ENCODE measurements at regions not wholly inside any gene's neighbourhood (a gene's known extent, or its start where the extent isn't known, plus 50 kb on each side); places are given as distances from the start of the nearest gene placed in this dataset.

- H3K27ac Mint-ChIP-seq = no peak overlapping the region
- H3K27me3 Mint-ChIP-seq = peaks cover 22% of the 10 kb centered on the region
- peaks cover 6% of the 10 kb centered on the region for H3K36me3 Mint-ChIP-seq
- no peak for ATAC-seq
- no peaks in the 10 kb centered on the region for H3K4me1 Mint-ChIP-seq
- peaks cover 3% of the 10 kb centered on the region for H3K9me3 Mint-ChIP-seq
- H3K4me3 Mint-ChIP-seq = no peak overlapping the region
These were observed 72.0 kb upstream of the ODC1 start for GRCh38 chr2:10520154-10520553.

- no peaks in the 10 kb centered on the region for H3K4me1 Mint-ChIP-seq
These were observed 71.2 kb upstream of the ODC1 start for GRCh38 chr2:10519394-10519740.

GRCh38 chr2:10518470-10519393 lies 70.6 kb upstream of the ODC1 start:
- peaks cover 11% of the 10 kb centered on the region for H3K9me3 Mint-ChIP-seq
- peaks cover 6% of the 10 kb centered on the region for H3K36me3 Mint-ChIP-seq
- no peak overlapping the region for H3K27ac Mint-ChIP-seq
- H3K27me3 Mint-ChIP-seq = peaks cover 14% of the 10 kb centered on the region
- no peak overlapping the region for H3K4me3 Mint-ChIP-seq
- no peaks in the 10 kb centered on the region for H3K4me1 Mint-ChIP-seq
- no peak for ATAC-seq

More at GRCh38 chr2:10519394-10519740, 71.2 kb upstream of the ODC1 start:
- H3K9me3 Mint-ChIP-seq = peaks cover 8% of the 10 kb centered on the region
- H3K27ac Mint-ChIP-seq = no peak overlapping the region
- H3K27me3 Mint-ChIP-seq = peaks cover 20% of the 10 kb centered on the region
- no peak overlapping the region for H3K4me3 Mint-ChIP-seq
- H3K36me3 Mint-ChIP-seq = peaks cover 6% of the 10 kb centered on the region
- ATAC-seq = no peak

GRCh38 chr2:10517351-10518043 lies 69.4 kb upstream of the ODC1 start:
- H3K4me3 Mint-ChIP-seq = no peak overlapping the region
- peaks cover 6% of the 10 kb centered on the region for H3K36me3 Mint-ChIP-seq
- peaks cover 11% of the 10 kb centered on the region for H3K9me3 Mint-ChIP-seq
- peaks cover 2% of the 10 kb centered on the region for H3K27me3 Mint-ChIP-seq
- no peak for ATAC-seq
- H3K27ac Mint-ChIP-seq = no peak overlapping the region
- no peaks in the 10 kb centered on the region for H3K4me1 Mint-ChIP-seq

- peaks cover 11% of the 10 kb centered on the region for H3K9me3 Mint-ChIP-seq
- no peak overlapping the region for H3K27ac Mint-ChIP-seq
- peaks cover 6% of the 10 kb centered on the region for H3K36me3 Mint-ChIP-seq
- ATAC-seq = no peak
- no peaks in the 10 kb centered on the region for H3K27me3 Mint-ChIP-seq
- no peak overlapping the region for H3K4me3 Mint-ChIP-seq
- H3K4me1 Mint-ChIP-seq = no peaks in the 10 kb centered on the region
These were observed 67.8 kb upstream of the ODC1 start for GRCh38 chr2:10515887-10516286.

- ATAC-seq = no peak
- Mint-ChIP-seq H3K36me3 (peaks cover 6% of the 10 kb centered on the region), H3K9me3 (peaks cover 11% of the 10 kb centered on the region), H3K4me1 (no peaks in the 10 kb centered on the region), H3K27ac (no peak overlapping the region), H3K4me3 (no peak overlapping the region), H3K27me3 (no peaks in the 10 kb centered on the region)
These were observed 66.6 kb upstream of the ODC1 start for GRCh38 chr2:10514743-10515142.

GRCh38 chr2:10514273-10514672 lies 66.1 kb upstream of the ODC1 start:
- H3K9me3 Mint-ChIP-seq = peaks cover 11% of the 10 kb centered on the region
- ATAC-seq = no peak
- H3K27me3 Mint-ChIP-seq = no peaks in the 10 kb centered on the region
- no peak overlapping the region for H3K4me3 Mint-ChIP-seq
- H3K4me1 Mint-ChIP-seq = no peaks in the 10 kb centered on the region
- H3K36me3 Mint-ChIP-seq = peaks cover 6% of the 10 kb centered on the region
- no peak overlapping the region for H3K27ac Mint-ChIP-seq

GRCh38 chr2:10513201-10513600 lies 65.1 kb upstream of the ODC1 start:
- H3K9me3 Mint-ChIP-seq = peaks cover 11% of the 10 kb centered on the region

GRCh38 chr2:10508038-10508437 lies 59.9 kb upstream of the ODC1 start:
- Mint-ChIP-seq H3K4me3 (no peak overlapping the region), H3K27ac (no peak overlapping the region), H3K36me3 (no peaks in the 10 kb centered on the region), H3K4me1 (no peaks in the 10 kb centered on the region), H3K9me3 (no peaks in the 10 kb centered on the region), H3K27me3 (peaks cover 9% of the 10 kb centered on the region)
- ATAC-seq = no peak

More at GRCh38 chr2:10513201-10513600, 65.1 kb upstream of the ODC1 start:
- peaks cover 6% of the 10 kb centered on the region for H3K36me3 Mint-ChIP-seq
- no peaks in the 10 kb centered on the region for H3K27me3 Mint-ChIP-seq
- no peak overlapping the region for H3K27ac Mint-ChIP-seq
- ATAC-seq = no peak
- H3K4me3 Mint-ChIP-seq = no peak overlapping the region
- H3K4me1 Mint-ChIP-seq = no peaks in the 10 kb centered on the region

- no peak for ATAC-seq
- Mint-ChIP-seq H3K4me3 (no peak overlapping the region), H3K4me1 (no peaks in the 10 kb centered on the region), H3K27me3 (peaks cover 19% of the 10 kb centered on the region), H3K27ac (no peak overlapping the region), H3K36me3 (no peaks in the 10 kb centered on the region), H3K9me3 (no peaks in the 10 kb centered on the region)
These were observed 59.0 kb upstream of the ODC1 start for GRCh38 chr2:10507106-10507505.

GRCh38 chr2:10504994-10505820 lies 57.1 kb upstream of the ODC1 start:
- no peak overlapping the region for H3K4me3 Mint-ChIP-seq
- no peaks in the 10 kb centered on the region for H3K9me3 Mint-ChIP-seq
- no peak overlapping the region for H3K27ac Mint-ChIP-seq

GRCh38 chr2:10504370-10504993 lies 56.4 kb upstream of the ODC1 start:
- peaks cover 36% of the 10 kb centered on the region for H3K27me3 Mint-ChIP-seq
- H3K27ac Mint-ChIP-seq = no peak overlapping the region
- H3K4me3 Mint-ChIP-seq = no peak overlapping the region
- ATAC-seq = no peak
- no peaks in the 10 kb centered on the region for H3K36me3 Mint-ChIP-seq
- no peaks in the 10 kb centered on the region for H3K4me1 Mint-ChIP-seq
- H3K9me3 Mint-ChIP-seq = no peaks in the 10 kb centered on the region

More at GRCh38 chr2:10504994-10505820, 57.1 kb upstream of the ODC1 start:
- H3K27me3 Mint-ChIP-seq = peaks cover 36% of the 10 kb centered on the region
- no peaks in the 10 kb centered on the region for H3K36me3 Mint-ChIP-seq
- no peak for ATAC-seq
- no peaks in the 10 kb centered on the region for H3K4me1 Mint-ChIP-seq

GRCh38 chr2:10502803-10503107 lies 54.6 kb upstream of the ODC1 start:
- H3K4me1 Mint-ChIP-seq = peaks cover 6% of the 10 kb centered on the region
- H3K4me3 Mint-ChIP-seq = no peak overlapping the region

GRCh38 chr2:10501980-10502802 lies 54.1 kb upstream of the ODC1 start:
- H3K36me3 Mint-ChIP-seq = no peaks in the 10 kb centered on the region
- peaks cover 51% of the 10 kb centered on the region for H3K27me3 Mint-ChIP-seq
- ATAC-seq = no peak
- no peak overlapping the region for H3K4me3 Mint-ChIP-seq
- peak overlapping the region; percentile 23 for H3K27ac Mint-ChIP-seq
- no peaks in the 10 kb centered on the region for H3K9me3 Mint-ChIP-seq
- peaks cover 6% of the 10 kb centered on the region for H3K4me1 Mint-ChIP-seq

More at GRCh38 chr2:10502803-10503107, 54.6 kb upstream of the ODC1 start:
- Mint-ChIP-seq H3K9me3 (no peaks in the 10 kb centered on the region), H3K36me3 (no peaks in the 10 kb centered on the region), H3K27me3 (peaks cover 51% of the 10 kb centered on the region), H3K27ac (peak overlapping the region; percentile 23)
- ATAC-seq = no peak

Data from stimulated activated memory B cell treated with anti-CD40 and anti-IgM and Interleukin-4, amounts not matched to agents 10 μg/mL and 1 μg/mL and 100 μg/mL, for 72 hours (primary cell).